ENCODE measurements at regions not wholly inside any gene's neighbourhood (a gene's known extent, or its start where the extent isn't known, plus 50 kb on each side); places are given as distances from the start of the nearest gene placed in this dataset.

GRCh38 chr6:4367643-4368042 is 232.3 kb upstream of the ECI2 start:
- TF ChIP-seq CTCF (IDR thresholded peaks at IDR 0.05) = no peak
- no peak for TF ChIP-seq POLR2AphosphoS5 (IDR thresholded peaks at IDR 0.05)
- TF ChIP-seq POLR2A (IDR thresholded peaks at IDR 0.05) = no peak
- no peak for TF ChIP-seq EP300 (IDR thresholded peaks at IDR 0.05)
